HG02588 (cell line): ENCODE measurements at regions not wholly inside any gene's neighbourhood (a gene's known extent, or its start where the extent isn't known, plus 50 kb on each side); places are given as distances from the start of the nearest gene placed in this dataset.

Source experiments
- ATAC-seq: cut with Tn5 transposase; IDR thresholded peaks from one replicate; pipeline ENCODE4 v1.9.1; 2021; ENCODE audit warnings: mild to moderate bottlenecking, moderate library complexity; ENCODE audit not compliant: unreplicated experiment

- no peak for ATAC-seq
Measured at GRCh38 chr2:160862226-160862625, 298.0 kb upstream of the TANK start.

- ATAC-seq: no peak
Measured at GRCh38 chr2:160868891-160869290, 291.3 kb upstream of the TANK start.

- ATAC-seq: no peak
Measured at GRCh38 chr2:160869411-160869810, 290.8 kb upstream of the TANK start.

DNA sequence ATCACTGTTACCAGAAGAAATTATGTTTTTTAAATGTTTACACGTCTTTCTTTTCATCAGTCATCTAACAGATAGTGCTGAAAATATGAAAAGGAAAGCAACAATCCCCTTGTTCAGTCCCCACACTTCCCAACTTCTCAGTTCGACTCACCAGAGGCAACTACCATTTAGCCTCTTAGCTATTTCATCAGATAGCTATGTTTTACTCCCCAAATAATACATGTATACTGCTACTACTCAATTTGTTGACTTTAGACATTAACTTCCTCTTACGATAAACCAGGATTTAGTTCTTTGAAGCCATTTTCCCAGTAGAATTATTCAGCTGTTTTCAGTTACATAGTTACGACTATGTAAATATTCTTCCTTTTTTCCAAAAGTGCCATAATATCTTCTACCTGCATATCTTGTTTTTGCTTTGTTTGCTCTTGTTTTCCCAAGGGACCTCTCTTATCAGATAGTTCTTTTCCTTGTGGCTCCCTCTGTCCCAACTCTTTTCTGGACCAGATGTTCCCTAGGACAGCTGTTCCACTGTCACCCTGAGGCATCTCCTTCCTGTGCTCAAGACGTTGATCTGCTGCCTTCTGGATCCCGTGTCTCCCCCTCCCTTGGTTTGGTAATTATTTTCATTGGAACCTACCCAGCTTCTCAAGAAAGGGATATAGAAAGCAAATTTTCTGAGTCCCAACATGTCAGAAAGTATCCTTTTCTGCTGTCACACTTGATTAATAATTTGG lies 289.3 kb upstream of the TANK start:
- ATAC-seq: no peak

DNA sequence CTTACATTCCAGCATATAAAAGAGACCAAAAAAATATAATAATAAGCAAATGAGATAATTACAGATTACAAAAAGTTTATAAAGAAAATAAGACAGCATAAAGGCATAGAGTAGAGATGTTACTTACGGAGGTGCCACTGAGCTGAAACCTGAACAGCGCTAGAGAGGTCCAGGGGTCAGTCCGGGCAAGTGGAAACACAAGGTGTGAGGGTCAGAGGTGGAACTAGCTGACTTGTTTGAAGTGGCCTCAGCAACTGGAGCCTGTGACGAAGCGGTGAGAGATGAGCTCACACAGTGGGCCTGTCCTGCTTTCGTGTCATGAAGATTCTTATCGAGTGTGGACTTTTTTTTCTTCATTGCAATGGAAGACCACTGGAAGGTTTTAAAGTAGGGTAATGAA lies 288.3 kb upstream of the TANK start:
- ATAC-seq: no peak

GRCh38 chr2:160876029-160876428 lies 284.2 kb upstream of the TANK start:
- ATAC-seq: no peak

DNA sequence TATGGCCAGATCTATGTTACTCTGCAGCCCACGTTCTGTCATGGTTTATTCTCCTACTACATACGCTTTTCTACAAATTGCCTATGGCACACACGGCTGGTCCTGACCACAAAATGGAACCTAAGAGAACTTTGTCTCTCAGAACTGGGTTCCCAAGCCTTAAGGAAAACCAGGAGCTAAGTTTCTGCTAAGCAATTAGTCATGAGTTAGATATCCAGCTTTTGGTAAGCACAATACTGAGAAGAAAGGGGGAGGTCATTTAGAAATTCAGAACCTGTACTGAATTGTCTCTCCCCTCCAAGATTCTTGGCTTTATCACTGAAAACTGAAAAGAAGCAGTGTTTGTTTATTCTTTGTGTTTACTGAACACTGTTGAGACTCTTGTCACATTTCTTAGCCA lies 283.5 kb upstream of the TANK start:
- no peak for ATAC-seq

GRCh38 chr2:160878618-160879017 lies 281.6 kb upstream of the TANK start:
- ATAC-seq: no peak

DNA sequence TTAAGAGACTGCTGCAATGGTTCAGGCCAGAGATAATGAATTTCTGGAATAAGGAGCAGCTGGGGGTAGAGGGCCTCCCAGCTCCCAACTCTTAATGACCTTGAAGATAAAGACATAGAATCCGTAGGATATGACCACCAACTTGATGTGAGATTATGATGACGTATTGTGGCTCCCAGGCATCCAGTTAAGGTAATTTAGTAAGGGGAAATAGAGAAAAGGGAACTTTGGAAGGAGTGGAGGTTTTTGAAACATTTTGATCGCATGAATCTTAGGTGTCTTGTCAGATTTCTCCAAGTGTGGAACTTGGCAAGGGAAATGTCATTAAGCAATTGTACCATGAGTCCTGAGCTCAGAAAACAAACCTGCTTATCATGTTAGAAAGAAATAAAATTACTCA lies 277.3 kb upstream of the TANK start:
- ATAC-seq: no peak

GRCh38 chr2:160884056-160884455 lies 276.2 kb upstream of the TANK start:
- no peak for ATAC-seq

DNA sequence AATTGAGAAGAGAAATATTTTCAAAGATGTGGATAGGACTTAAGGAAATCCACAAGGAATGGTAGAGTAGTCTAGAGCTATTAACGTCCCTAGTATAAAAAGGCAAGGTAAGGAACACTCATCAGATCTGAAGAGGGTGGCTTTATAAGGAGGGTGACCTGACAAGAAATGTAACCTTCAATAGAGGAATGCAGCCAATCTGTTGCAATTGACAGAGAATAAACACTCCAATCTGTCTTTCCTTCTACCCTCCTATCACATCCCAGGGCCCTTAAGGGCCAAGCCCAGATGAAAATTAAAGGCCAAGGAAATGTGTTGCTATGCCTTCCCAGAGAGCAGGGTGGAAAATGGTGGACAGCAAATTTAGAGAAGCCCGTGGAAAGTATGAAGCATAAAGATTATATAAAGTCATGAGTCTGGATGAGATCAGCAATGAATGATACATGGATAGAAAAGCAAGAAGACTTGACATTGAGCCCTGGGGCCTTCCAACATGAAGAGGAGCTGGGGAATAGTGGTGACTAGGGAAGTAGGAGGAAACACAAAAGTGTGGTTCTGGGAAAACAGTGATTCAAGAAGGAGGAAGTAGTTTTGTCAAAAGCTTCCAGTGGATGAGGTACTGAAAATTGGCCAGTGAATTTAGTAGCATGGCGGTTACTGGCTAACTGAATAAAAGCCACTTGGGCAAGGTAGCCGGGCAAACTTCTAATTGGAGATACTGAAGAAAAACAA lies 270.6 kb upstream of the TANK start:
- no peak for ATAC-seq

DNA sequence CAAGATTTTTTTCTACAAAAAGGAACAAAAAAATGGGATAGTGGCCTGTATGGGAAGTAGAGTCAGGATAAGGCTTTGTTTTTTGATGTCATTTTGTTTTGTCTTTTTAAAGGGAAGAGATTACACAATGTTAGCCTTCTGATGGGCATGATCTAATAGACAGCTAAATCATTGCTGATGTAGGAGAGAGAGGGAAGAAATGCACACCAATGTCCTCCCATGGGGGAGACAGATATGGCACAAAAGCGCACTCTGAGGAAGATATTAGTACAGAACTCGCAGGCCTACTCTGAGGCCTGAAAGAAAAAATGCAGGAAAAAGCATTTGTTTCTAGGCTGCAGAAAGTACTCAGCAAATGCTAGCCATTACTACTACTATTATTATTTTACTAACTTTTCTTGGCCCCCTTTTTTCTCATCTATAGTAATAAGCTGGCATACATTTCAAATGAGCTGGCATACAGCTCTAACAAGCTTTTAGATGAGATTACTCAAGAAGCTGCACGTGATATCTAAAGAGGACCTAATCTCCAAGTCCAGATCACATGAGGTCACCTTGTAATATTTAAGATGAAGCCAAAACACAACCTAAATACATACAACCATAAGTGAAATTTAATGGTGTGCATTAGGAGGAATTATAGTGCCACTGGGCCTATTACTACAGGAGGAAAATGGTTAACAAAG lies 269.4 kb upstream of the TANK start:
- ATAC-seq: no peak

DNA sequence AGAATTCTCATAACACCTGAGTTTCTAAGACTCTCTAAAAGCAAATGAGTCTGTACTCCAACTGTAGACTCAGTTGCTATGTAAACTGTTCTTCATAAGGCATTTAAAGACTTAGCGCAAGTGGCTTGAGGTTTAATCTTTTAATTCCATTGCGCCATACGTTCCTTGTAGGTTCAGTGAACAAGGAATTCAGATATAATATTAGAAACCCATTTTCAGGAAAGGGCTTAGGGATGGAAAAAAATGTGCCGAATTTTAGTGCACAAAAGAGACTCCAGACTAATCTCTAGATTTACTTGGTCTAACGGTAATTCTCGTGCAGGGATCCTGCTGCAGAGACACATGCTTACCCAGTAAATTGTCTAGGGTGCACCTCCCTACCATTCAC lies 268.9 kb upstream of the TANK start:
- no peak for ATAC-seq

DNA sequence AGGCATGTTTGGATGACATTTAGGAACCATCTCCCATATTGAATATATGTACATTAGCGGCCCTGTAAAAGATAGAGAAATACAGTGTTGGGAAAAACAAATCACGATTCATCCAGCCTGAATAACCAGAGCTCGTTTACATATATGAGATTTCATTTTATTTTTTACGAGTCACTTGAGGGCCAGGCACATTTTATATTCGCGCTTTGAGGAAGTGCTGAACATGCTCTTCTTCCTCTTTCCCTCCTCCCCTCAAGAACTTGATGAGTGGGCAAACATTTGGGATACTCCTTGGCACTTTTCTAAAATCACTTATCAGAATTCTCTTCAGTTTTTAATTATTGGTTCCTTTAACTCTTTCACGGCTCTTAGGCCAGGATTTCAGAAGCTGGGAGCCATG lies 268.0 kb upstream of the TANK start:
- ATAC-seq: no peak

DNA sequence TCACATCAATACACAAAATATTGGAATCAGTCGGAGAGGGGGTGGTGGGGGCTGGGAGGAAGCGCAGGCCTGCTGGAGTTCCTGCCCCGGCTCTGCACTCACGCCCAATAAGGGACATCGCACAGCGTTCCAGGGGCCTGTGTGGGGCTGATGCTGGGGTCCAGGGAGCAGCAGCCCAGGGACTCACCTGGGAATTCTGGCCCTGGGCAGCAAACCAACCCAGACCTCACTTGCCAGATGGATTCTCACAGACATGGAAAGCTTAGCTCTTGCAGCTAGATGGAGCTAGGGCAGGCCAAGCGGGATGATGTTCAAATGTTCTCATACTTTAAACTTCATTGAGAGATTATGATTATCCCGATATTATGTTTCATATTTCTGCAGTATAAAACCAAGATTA lies 266.6 kb upstream of the TANK start:
- no peak for ATAC-seq

DNA sequence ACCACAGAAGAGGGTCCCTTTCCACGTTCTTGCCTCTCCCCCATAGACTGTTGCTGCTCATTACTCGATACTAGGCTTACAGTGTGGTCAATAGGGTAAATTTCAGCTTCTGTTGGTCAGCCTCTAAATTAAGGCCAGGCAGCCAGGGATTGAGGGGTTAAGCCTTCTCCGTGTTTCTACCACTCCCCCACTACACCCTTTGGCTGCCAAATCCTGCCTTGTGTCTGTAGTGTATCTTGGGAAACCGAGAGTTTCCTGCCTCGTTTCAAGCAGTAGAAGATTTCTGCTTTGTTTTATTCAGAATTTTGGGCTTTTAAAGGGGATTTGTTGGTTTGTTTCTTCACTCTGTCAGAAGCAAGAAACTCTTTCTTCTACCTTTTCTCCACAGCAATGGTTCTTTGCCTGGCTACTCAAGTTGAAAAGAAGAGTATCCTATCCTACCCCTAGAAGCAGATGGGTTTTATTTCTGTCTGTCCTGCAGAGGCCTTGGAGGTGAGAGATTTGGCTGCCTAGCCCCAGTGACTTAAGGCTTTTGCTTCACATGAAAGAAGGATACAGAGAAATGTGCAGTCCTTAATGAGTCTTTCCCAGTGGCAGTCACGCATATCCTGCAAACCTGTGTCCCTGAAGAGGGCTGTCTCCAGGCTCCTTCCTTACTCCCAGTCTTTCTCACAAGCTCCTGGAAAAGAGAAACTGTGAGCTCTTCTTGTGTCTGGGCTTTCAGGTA lies 261.5 kb upstream of the TANK start:
- no peak for ATAC-seq

DNA sequence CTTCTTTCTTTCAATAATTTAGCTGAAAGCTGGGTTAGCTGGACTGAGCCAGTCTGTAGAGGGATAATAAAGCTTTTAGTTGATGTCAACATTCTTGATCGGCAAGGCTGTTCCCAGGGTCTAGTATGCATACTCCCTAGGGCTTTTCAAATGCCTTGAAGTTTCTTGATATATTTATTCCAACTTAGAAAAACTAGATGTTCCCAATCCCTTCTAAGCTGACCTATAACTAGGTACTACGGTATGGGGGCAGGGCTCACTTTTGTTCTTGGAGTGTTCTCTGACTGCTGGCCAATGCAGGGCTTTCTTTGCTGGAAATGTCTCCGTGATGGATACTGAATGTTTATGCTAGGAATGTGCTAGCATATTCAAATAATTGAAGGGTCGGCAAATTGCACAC lies 258.6 kb upstream of the TANK start:
- no peak for ATAC-seq

DNA sequence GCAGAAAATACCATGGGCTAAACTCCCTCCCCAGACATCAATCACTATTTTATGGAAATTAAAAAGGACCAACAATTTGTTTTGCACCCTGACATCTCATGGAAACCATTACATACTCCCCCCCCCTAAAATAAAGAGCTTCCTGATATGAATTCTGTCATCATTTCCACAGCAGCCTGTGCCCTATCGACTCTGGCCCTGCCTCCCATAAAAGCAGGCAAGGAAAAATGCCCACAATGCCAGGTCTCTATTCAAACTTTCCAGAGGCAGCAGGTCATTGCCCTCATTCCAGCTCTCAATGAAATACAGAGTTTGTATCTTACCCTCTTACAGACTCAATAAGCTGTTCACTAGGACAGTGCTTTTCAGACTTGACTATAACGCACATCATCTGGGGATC lies 254.4 kb upstream of the TANK start:
- no peak for ATAC-seq

GRCh38 chr2:160906878-160907277 lies 253.3 kb upstream of the TANK start:
- ATAC-seq: no peak

DNA sequence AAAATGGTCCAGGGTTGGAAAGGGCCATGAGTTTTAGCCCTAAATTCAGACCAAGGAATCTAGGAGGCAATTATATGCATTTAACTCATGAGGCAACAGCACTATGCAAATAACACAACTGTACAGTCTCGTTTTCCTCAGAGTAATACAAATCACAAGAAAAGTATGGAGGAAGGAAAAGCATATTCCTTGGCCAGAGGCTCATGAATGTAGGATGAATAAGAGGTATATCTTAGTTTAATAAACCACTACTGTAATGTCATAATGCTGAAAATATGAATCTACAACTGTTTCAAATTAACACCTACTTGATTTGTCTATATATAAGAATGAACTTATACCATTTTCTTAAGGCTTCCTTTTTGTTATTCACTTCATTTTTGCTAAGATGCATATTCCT lies 252.5 kb upstream of the TANK start:
- no peak for ATAC-seq

DNA sequence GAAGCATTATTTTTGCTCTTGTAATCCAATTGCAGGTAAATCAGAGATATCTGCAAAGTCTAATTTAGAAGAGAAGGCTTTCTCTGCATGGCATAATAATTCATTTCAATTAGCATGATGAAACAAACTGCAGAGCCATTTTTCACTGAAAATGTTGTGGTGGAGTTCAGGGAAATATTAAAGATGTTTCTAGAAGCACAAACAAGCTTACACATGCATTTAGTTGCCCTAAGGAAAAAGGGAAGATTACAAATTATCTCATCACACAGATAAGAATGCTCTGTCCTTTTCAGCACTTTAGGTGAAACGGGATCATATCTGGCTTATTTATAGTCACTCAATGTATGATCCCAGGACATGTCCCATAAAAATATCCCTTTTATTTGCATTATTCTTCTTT lies 252.1 kb upstream of the TANK start:
- ATAC-seq: no peak
